Colonic mucosa (tissue), 4 donors: ENCODE measurements at regions not wholly inside any gene's neighbourhood (a gene's known extent, or its start where the extent isn't known, plus 50 kb on each side); places are given as distances from the start of the nearest gene placed in this dataset.

Experiments
- DNase-seq: peaks from one replicate; pipeline ENCODE4 v3.0.0-alpha.2; 2020
- H3K27ac ChIP-seq: fragments of 200-600 bp; one replicate; pipeline ENCODE4 v1.8.0; 2021
- H3K27me3 ChIP-seq: fragments of 200-600 bp; one replicate; pipeline ENCODE4 v1.8.0; 2021
- H3K36me3 ChIP-seq: fragments of 200-600 bp; one replicate; pipeline ENCODE4 v1.8.0; 2021
- H3K4me1 ChIP-seq: fragments of 200-600 bp; one replicate; pipeline ENCODE4 v1.8.0; 2021; ENCODE audit warnings: mild to moderate bottlenecking
- H3K4me3 ChIP-seq: fragments of 200-600 bp; one replicate; pipeline ENCODE4 v1.8.0; 2021
- H3K9ac ChIP-seq, 2 donors: one replicate each; pipeline ENCODE4 v1.7.0; 2013; ENCODE audit warnings: control low read depth in 2 of 2, low read depth in 2 of 2, low read length in 2 of 2
- H3K9me3 ChIP-seq: fragments of 200-600 bp; one replicate; pipeline ENCODE4 v1.8.0; 2021
- CTCF ChIP-seq: fragments of 200-600 bp; IDR thresholded peaks from one replicate; pipeline ENCODE4 v1.8.0; 2022; ENCODE audit warnings: antibody characterized with exemption, mild to moderate bottlenecking
- intact Hi-C: fragments of 100-400 bp; cut with DNase I; formaldehyde crosslinking; loops from one replicate; pipeline ENCODE4 v1.14.1; 2022
- donor health status: healthy.
- donor health status: DM: no; HTN: no; CAD: no.
- donor health status: DM: no; HTN: no; CAD: no.

- Histone ChIP-seq H3K9ac (no peak overlapping the region), H3K4me3 (no peak overlapping the region), H3K9me3 (no peaks in the 10 kb centered on the region), H3K27ac (no peak overlapping the region), H3K4me1 (no peaks in the 10 kb centered on the region), H3K36me3 (no peaks in the 10 kb centered on the region), H3K27me3 (no peaks in the 10 kb centered on the region)
- intact Hi-C loops, result loop anchor here (10.0 kb wide), 1 partner anchor 140 kb away; no protein-coding TSS in a partner anchor
- DNase-seq, result no peak
- no peak for TF ChIP-seq CTCF
Measured at GRCh38 chr6:126174697-126175096, 165.2 kb upstream of the CENPW start.

GRCh38 chr6:126175251-126175650 lies 164.7 kb upstream of the CENPW start:
- no peaks in the 10 kb centered on the region for H3K27me3 ChIP-seq
- H3K9me3 ChIP-seq, result no peaks in the 10 kb centered on the region
- TF ChIP-seq CTCF, result no peak
- H3K36me3 ChIP-seq, result no peaks in the 10 kb centered on the region
- no peak for DNase-seq
- H3K4me1 ChIP-seq, result no peaks in the 10 kb centered on the region
- H3K27ac ChIP-seq, result no peak overlapping the region
- intact Hi-C loops, result loop anchor here (10.0 kb wide), 1 partner anchor 140 kb away; no protein-coding TSS in a partner anchor
- H3K4me3 ChIP-seq, result no peak overlapping the region
- H3K9ac ChIP-seq, result no peak overlapping the region

GRCh38 chr6:126176282-126176681 lies 163.6 kb upstream of the CENPW start:
- TF ChIP-seq CTCF, result no peak
- no peaks in the 10 kb centered on the region for H3K27me3 ChIP-seq
- no peak overlapping the region for H3K27ac ChIP-seq
- no peak overlapping the region for H3K9ac ChIP-seq
- no peaks in the 10 kb centered on the region for H3K4me1 ChIP-seq
- H3K36me3 ChIP-seq, result no peaks in the 10 kb centered on the region
- no peak overlapping the region for H3K4me3 ChIP-seq
- H3K9me3 ChIP-seq, result no peaks in the 10 kb centered on the region
- intact Hi-C loops, result loop anchor here (10.0 kb wide), 1 partner anchor 141 kb away; no protein-coding TSS in a partner anchor
- no peak for DNase-seq

- Histone ChIP-seq H3K9ac (no peak overlapping the region), H3K27me3 (no peaks in the 10 kb centered on the region), H3K9me3 (no peaks in the 10 kb centered on the region), H3K27ac (no peak overlapping the region), H3K4me1 (no peaks in the 10 kb centered on the region), H3K4me3 (no peak overlapping the region), H3K36me3 (no peaks in the 10 kb centered on the region)
- DNase-seq, result no peak
- intact Hi-C loops, result no loop called here
- no peak for TF ChIP-seq CTCF
Measured at GRCh38 chr6:126180585-126180984, 159.3 kb upstream of the CENPW start.

- H3K27me3 ChIP-seq, result no peaks in the 10 kb centered on the region
- no peak overlapping the region for H3K9ac ChIP-seq
- no peaks in the 10 kb centered on the region for H3K36me3 ChIP-seq
- no peaks in the 10 kb centered on the region for H3K9me3 ChIP-seq
- no peak for TF ChIP-seq CTCF
- intact Hi-C loops, result no loop called here
- H3K4me1 ChIP-seq, result no peaks in the 10 kb centered on the region
- no peak for DNase-seq
- no peak overlapping the region for H3K4me3 ChIP-seq
- H3K27ac ChIP-seq, result no peak overlapping the region
Measured at GRCh38 chr6:126181173-126181741, 158.7 kb upstream of the CENPW start.
